ENCODE measurements at regions not wholly inside any gene's neighbourhood (a gene's known extent, or its start where the extent isn't known, plus 50 kb on each side); places are given as distances from the start of the nearest gene placed in this dataset.
"Not testable (repeated sequence)": the region's sequence is repeated elsewhere in the genome, so short reads cannot be mapped to it uniquely, and the experiment has no call there.

DNA sequence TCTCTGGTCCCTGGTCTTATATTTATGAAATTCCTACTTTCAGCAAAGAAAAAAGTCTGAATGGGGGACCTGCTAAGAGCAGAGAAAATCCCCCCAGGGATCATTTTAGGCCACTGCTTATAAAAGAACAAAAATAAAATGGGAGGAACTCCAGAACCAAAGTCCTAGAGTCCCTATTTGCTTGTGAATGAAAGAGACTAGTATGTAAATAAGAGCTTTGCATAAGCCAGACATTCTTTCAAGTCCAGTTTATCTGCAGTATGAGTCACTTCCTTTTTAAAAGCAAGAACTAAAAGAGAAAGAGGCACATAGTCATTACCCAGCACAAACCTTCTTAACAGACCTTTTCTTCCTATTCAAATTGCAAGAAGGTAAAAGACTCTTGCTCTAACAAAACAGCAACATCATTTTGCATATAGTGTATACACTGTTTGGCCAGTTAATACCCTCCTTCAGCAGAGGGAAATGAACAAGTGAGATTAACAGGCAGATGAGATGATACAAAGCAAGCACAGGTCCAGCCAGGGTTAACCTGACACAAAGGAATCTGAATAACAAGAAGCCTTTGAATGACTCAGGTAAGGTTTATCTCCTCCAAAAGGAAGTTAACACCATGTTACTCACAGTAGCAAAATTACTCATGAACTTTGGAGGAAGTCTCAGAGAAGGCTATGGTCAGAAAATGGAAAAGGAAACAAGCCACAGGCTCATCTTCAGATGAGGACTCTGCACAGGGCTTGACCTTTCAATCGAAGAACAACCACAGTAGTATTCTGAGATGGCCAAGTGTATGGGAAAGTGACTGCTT is 87.3 kb downstream of the PHLDA1 start:
- peak; percentile 94 for DNase-seq (ENCODE audit: low spot score)
- peak; percentile 92 for FAIRE-seq

GRCh38 chr12:75943730-75944096 is 87.9 kb downstream of the PHLDA1 start:
- FAIRE-seq (no peak), DNase-seq (ENCODE audit: low spot score) (no peak)

DNA sequence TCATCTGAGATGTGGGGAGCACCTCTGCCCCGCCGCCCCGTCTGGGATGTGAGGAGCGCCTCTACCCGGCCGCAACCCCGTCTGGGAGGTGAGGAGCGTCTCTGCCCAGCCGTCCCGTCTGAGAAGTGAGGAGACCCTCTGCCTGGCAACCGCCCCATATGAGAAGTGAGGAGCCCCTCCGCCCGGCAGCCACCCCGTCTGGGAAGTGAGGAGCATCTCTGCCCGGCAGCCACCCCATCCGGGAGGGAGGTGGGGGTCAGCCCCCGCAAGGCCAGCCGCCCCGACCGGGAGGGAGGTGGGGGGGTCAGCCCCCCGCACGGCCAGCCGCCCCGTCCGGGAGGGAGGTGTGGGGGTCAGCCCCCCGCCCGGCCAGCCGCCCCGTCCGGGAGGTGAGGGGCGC is 89.9 kb downstream of the PHLDA1 start:
- DNase-seq (ENCODE audit: low spot score); FAIRE-seq: not testable (repeated sequence)

- no peak for FAIRE-seq
- DNase-seq (ENCODE audit: low spot score), result no peak
Measured at GRCh38 chr12:75939016-75939642, 92.4 kb downstream of the PHLDA1 start.

DNA sequence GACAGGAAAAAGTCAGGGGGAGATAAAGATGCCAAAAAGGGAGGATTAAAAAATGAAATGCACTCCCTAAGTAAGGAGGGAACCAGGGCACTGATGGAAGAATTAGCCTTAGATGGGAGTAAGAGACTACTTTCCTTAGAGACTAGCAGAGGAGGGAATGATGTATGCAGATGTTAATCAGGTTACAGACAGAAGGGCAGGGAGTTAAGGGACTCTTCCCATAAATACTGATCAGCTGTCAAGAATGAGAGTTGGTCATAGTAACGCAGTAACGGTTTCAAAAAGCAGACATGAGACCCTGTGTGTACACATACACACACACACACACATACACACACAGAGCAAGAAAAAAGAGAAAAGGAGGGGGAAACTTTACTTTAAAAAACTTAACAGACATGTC is 93.4 kb downstream of the PHLDA1 start:
- FAIRE-seq (no peak), DNase-seq (ENCODE audit: low spot score) (no peak)

- FAIRE-seq, result no peak
Measured at GRCh38 chr12:75937486-75937885, 94.1 kb downstream of the PHLDA1 start.

DNA sequence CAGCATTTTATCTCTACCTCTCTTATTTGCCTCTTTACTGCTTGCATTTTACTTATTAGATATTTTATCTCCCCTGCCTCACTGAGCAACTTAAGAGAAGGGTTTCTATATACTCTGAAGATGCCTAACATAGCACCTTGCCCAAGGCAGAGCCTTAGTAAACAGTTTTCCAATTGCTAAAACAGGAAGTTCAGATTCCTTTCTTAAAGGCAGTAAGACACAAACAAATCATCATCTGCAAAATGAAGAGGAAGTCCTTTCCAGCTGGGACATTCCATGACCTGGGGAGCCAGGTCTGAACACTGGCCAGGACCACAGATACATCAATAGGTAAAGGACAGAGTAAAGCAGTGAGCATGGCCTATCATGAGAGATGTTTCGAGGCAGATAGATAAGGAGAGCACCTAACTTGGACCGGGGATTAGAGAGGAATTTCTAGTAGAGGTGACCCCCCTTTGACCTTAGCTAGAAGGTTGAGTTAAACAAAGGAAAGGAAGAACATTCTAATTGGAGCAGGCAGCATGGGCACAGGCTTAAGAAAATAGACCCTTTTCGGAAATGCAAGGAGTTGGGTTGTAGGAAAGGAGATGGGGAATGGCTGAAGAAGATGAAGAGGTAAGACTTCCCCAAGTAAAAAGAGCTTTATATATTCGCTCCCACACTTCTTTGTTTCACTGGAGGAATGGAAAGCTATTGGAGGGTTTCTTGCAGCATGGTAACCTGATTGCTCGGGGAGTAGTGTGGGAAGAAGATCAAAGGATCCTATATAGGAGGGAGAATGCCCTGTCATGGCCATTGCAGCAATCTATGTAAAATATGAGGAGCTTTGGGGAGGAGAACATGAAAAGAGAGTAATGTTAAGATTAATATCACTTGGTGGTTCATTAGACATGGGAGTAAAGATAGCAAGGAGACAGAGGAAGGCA is 94.8 kb downstream of the PHLDA1 start:
- DNase-seq (ENCODE audit: low spot score), result no peak
- FAIRE-seq, result no peak

More at GRCh38 chr12:75937486-75937885, 94.1 kb downstream of the PHLDA1 start:
- no peak for DNase-seq (ENCODE audit: low spot score)

DNA sequence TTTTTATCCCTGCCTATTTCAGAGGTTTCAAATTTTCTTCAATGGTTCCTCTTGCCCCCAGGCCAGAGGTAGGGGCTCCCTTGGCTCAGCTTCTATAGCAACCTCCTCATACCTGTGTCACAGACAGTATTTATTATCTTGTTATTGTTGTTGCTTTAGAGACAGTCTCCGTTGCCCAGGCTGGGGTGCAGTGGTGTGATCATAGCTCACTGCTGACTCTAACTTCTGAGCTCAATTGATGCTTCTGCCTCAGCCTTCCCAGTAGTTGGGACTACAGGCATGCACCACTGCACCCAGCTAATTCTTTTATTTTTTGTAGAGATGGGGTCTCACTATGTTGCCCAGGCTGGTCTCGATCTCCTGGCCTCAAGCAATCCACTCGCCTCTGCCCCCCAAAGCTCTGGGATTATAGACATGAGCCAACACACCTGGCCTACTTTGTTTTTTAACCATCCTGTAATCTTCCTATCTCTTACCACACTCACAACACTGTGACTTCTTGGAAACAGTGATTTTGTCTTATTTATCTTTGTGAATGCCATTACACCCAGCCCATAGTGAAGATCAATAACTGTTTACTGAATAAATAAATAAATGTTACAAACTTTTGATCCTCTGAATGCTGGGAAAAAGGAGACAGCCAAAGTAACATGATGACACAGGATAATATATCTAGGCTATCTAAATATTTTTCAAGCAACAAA is 95.9 kb downstream of the PHLDA1 start:
- DNase-seq (ENCODE audit: low spot score), result no peak
- FAIRE-seq, result no peak

DNA sequence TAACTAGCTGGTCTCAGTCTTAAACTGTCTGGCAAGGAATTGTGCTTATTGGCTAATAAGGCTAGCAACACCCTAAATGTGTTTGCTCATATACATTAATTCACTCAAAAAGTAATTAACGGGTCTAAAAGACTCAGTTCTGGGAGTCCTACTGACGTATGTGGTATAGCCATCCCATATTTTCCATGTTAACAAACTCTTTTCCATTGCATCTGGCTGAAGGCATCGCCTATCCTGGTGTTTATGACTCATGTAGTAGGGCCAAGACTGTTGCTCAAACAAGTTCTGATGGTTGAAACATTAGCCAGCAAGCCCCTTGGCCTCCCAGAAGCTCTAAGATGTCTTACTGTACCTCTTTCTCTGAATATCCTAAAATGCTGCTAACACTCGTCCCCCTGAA is 98.5 kb downstream of the PHLDA1 start:
- DNase-seq (ENCODE audit: low spot score) (peak; percentile 78), FAIRE-seq (peak; percentile 65)

DNA sequence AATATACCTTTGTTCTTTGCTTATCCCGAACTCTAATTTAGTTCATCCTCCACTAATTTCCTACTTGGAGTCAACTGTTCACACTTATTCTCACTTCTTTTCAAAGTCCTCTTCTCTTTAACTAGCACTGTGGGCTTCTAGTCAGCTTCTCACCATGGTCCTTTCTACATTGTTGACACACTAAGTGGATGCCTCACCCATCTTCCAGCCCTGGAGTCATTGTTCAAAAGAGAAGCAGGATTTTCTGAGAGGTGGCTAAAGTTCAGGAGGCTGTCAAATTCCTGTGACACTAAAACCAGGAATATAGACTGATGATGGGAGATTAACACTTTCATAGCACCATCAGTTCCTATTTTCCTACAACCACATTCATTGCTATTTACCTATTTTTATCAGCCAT is 99.3 kb downstream of the PHLDA1 start:
- FAIRE-seq (no peak), DNase-seq (ENCODE audit: low spot score) (no peak)

- DNase-seq (ENCODE audit: low spot score) (no peak), FAIRE-seq (no peak)
Measured at GRCh38 chr12:75923964-75924666, 107.5 kb downstream of the PHLDA1 start.

DNA sequence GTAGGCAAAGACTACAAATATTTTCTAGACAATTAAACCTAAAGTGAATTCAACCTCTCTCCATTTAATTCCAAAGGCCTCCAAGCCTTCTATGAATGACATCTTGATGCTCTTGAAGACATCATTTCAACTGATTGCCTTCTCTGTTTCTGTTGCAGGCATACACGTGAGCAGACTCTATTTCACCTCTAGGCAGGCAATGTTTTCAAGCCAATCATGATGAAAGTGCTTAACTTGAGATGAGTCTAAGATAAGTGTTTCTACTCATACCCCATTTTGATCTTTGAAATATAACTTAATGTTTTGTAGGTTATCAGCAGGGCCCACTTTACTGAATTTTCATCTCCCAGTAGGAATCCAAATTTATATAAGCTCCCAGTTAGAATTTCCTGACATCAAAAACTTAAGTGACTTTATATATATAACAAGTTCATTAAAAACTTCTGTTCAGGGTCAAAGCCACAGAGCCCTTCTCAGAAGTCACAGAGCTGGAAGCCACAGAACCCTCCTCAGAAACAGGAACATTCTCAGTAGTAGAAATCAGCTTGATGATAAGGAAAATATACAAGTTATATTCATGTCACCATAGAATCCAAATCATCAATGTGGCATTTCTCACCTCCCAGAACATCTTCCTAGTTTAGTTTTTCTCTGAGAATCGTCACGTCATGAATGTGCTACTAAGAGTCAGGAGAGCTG is 108.5 kb downstream of the PHLDA1 start:
- no peak for DNase-seq (ENCODE audit: low spot score)
- no peak for FAIRE-seq

- no peak for FAIRE-seq
Measured at GRCh38 chr12:75921622-75922289, 109.8 kb downstream of the PHLDA1 start.

GRCh38 chr12:75917715-75918114 is 113.9 kb downstream of the PHLDA1 start:
- no peak for DNase-seq (ENCODE audit: low spot score)
- no peak for FAIRE-seq

More at GRCh38 chr12:75921622-75922289, 109.8 kb downstream of the PHLDA1 start:
- no peak for DNase-seq (ENCODE audit: low spot score)

GRCh38 chr12:75917083-75917482 is 114.5 kb downstream of the PHLDA1 start:
- DNase-seq (ENCODE audit: low spot score), result no peak
- FAIRE-seq, result no peak

DNA sequence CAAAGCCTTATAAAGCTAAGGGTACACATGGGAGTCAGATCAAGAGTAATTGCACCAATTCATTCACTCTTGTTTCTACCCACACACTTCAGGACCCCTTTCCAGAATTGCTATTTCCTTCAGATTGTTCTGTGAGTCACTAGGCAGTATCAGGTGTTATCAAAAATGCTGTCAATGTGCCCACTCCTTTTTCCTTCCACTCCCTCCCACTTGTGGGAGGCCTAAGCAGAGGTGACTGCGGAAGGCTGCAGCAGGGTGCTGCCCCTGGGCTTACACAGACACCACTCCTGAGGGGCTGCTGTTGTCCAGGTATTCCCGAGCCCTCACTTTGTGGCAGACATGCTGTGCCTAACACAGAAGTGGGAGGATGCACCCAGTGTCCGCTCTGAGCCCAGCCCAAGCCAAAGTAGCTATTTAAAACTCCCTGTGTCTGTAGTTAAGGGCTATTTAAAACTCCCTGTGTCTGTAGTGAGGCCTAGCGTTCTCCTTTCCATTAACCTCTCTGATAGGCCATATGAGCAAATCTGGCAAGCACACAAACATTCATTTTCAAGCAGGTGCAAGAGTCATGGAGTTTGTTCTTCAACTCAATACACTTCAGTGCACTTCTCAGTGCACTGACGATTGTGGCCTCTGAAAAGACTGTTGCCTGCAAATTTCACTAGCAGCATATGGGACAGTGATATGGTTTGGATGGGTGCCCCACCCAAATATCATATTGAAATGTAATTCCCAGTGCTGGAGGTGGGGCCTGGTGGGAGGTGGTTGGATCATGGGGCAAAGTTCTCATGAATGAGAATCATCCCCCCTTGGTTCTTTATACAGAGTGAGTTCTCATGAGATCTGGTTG is 117.8 kb downstream of the PHLDA1 start:
- FAIRE-seq (no peak), DNase-seq (ENCODE audit: low spot score) (no peak)

- FAIRE-seq (no peak), DNase-seq (ENCODE audit: low spot score) (no peak)
Measured at GRCh38 chr12:75909714-75910656, 121.6 kb downstream of the PHLDA1 start.

Measured in RCC 7860 (cell line).